NCI-H524 (cell line): ENCODE measurements at regions not wholly inside any gene's neighbourhood (a gene's known extent, or its start where the extent isn't known, plus 50 kb on each side); places are given as distances from the start of the nearest gene placed in this dataset.

Source experiments
- DNase-seq, 2 experiments: peaks; one replicate each; lab custom pipeline; 2025; lab: John Stamatoyannopoulos, UW

- no peak for DNase-seq
Measured at GRCh38 chrX:14476205-14476604, 53.1 kb upstream of the GLRA2 start.

DNA sequence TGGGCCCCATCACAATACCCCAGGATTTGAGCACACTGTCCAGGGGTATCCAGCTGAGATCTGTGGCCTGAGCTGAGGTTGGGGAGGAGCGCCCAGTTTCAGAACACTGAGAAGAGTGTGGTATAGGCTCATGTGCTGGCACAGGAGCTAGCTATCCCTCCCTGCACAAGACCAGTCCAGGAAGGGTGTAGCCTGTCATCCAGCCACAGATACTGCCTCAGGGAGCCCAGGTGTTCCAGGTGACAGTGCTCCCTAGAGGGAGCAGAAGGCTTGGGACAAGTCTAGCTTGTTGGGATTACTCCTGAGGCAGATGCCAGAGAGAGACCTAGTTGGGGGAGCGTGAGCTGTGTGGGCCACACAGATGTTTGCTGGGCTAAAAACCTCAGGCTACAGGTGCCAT, 79.6 kb upstream of the GLRA2 start:
- no peak for DNase-seq

GRCh38 chrX:14448406-14448805, 80.9 kb upstream of the GLRA2 start:
- no peak for DNase-seq

DNA sequence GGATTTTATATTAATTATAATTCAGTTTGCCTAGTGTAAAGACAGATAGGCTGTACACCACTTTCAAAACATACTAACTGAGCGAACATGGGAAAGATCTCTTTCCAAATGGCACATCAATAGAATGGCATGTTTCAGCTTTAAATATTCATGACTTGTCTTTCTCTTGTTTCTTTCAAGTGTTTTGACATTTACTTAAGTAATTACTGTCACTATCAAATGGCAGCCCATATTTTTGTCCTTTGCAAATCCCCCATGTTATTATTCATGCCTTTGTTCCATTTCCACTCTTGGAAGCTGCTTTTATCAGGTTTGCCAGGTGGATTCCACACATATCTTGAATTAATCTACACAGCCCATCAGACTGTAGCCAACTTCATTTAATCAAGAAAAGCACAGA, 89.2 kb upstream of the GLRA2 start:
- no peak for DNase-seq

GRCh38 chrX:14427614-14428013, 101.7 kb upstream of the GLRA2 start:
- DNase-seq: no peak

DNA sequence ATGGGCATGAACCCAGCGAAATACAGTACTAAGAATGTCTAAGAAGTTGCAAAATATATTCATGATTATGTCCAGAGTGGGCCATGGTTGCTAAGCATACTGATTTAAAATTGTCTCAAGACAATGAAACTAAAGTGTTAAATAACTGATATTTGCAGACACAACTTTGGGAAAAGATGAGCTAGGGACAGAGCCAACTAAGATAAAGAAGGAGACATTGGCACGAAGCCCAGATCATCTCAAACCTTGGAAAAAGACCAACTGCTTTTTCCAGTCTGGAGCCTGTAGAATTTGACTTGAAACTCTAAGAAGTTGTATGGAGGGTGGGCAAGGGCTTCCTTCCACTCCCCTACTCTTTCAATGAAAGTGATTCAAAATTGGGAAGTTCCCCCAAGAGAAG, 108.5 kb upstream of the GLRA2 start:
- DNase-seq: peak in 1 of 2 experiments; percentile 40

GRCh38 chrX:14412686-14413085, 116.7 kb upstream of the GLRA2 start:
- DNase-seq: no peak

- DNase-seq: no peak
Measured at GRCh38 chrX:14411326-14411725, 118.0 kb upstream of the GLRA2 start.

GRCh38 chrX:14409341-14409740, 120.0 kb upstream of the GLRA2 start:
- DNase-seq: no peak

- no peak for DNase-seq
Measured at GRCh38 chrX:14406225-14406624, 123.1 kb upstream of the GLRA2 start.

GRCh38 chrX:14398725-14399124, 130.6 kb upstream of the GLRA2 start:
- DNase-seq: no peak

DNA sequence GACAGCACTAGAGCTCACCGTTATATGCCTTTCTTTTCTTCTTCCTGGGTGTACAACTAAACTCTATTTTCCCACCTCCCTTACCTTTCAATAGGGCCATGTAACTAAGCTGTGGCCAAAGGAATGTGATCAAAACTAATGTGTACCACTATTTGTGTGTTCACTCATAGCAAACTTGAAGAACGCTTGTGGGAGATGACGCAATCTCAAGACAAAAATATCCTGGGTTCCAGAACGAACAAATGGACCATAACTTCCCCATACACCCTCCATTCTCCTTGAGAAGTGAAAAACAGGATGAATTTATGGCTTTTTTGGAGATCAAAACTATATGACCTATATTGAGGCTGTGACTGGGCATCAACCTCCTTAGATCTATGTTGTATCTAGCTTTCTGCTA, 139.7 kb upstream of the GLRA2 start:
- DNase-seq: no peak

DNA sequence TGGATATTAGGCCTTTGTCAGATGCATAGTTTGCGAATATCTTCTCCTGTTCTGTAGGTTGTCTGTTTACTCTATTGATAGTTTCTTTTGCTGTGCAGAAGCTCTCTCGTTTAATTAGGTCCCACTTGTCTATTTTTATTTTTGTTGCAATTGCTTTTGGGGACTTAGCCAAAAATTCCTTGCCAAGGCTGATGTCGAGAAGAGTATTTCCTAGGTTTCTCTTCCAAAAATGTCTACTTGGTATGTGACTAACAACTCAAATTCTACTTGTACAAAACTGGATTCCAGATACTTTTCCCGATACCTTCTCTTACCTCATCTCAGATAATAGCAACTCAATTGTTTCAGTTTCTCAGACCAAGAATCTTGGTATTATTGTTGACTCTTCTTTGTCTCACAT, 142.4 kb upstream of the GLRA2 start:
- no peak for DNase-seq

GRCh38 chrX:14380044-14380443, 149.3 kb upstream of the GLRA2 start:
- DNase-seq: no peak

GRCh38 chrX:14377427-14377826, 151.9 kb upstream of the GLRA2 start:
- DNase-seq: no peak

- no peak for DNase-seq
Measured at GRCh38 chrX:14363728-14364127, 165.6 kb upstream of the GLRA2 start.

DNA sequence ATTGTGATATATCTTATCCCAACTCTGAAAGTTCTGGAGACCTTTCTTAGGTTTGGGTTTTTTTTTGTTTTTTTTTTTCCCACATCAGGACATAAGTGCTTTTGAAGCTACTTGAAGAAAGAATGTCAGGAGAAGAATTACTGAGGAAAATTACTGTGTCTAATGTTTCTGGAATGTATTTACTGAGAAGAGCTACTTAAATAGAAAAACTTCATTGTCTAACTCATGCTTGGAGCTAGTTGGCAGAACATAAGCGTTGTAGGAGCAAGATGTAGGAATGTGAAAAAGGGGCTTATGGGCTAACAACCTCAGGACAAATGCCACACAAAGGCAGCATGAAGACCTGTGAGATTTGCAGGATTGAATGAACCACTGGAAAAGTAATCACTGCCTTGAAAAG, 166.6 kb upstream of the GLRA2 start:
- DNase-seq: no peak

- DNase-seq: no peak
Measured at GRCh38 chrX:14361435-14361834, 167.9 kb upstream of the GLRA2 start.

- DNase-seq: no peak
Measured at GRCh38 chrX:14359727-14360126, 169.6 kb upstream of the GLRA2 start.

- no peak for DNase-seq
Measured at GRCh38 chrX:14359316-14359715, 170.0 kb upstream of the GLRA2 start.

DNA sequence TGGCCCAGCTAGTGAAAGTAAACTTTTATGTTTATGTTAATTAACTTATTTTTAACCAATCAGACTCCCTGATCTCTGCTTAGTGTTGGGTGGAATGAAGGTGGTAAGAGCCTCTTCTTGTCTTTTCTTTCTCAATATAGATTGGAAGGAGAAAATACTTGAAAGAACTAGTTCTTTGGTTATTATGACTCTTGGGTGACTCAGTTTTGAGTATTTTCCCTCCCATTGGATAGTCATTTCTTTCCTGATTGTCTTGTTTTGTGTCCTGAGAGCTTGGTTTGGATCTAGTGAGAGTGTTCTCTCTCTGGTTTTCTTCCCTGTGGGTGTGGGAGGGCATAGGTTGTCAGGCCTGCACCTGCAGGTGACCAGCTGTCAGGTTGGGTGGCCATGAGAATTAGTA, 172.0 kb upstream of the GLRA2 start:
- no peak for DNase-seq

GRCh38 chrX:14356401-14356800, 172.9 kb upstream of the GLRA2 start:
- no peak for DNase-seq

GRCh38 chrX:14355556-14355955, 173.8 kb upstream of the GLRA2 start:
- DNase-seq: no peak

- DNase-seq: no peak
Measured at GRCh38 chrX:14354521-14354920, 174.8 kb upstream of the GLRA2 start.

DNA sequence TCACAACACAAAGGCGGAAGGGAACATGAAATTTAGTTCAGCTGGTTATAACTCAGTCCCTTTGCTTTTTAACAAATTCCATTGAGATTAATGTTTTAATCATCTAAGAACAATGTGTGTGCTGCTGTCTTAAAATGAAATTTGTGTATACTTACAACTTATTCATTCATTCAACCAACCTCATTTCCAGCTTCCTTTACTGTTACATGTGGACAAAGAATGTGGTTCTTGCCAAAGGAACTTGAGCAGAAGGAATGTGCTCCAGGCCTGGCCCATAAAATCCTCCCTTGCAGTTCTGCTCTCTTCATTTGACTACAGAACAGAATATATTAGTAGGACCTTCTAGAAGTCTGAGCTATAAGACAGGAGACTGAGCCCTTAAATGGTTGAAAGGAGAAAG, 176.8 kb upstream of the GLRA2 start:
- DNase-seq: no peak
